Spleen (tissue), 11 donors: ENCODE measurements at regions not wholly inside any gene's neighbourhood (a gene's known extent, or its start where the extent isn't known, plus 50 kb on each side); places are given as distances from the start of the nearest gene placed in this dataset.

Experiments used
- DNase-seq: peaks from one replicate; pipeline ENCODE4 v3.0.0-alpha.2; 2020
- H3K27ac ChIP-seq, 8 donors: fragments of 200-600 bp; sonication (generic) in 7 of 8; 1 replicate in 4 of 8; 2 replicates in 4 of 8; pipeline versions ENCODE4 v1.5.0 to v1.8.0; 2016 to 2021; ENCODE audit warnings: inconsistent platforms in 4 of 8, mild to moderate bottlenecking in 4 of 8, moderate library complexity in 1 of 8
- H3K27me3 ChIP-seq, 7 donors: fragments of 200-600 bp; sonication (generic) in 6 of 7; replicated peaks in 1 of 7; 1 replicate in 4 of 7; 2 replicates in 3 of 7; pipeline versions ENCODE4 v1.5.0 to v1.8.0; 2016 to 2021; ENCODE audit warnings: inconsistent platforms in 3 of 7, mild to moderate bottlenecking in 1 of 7
- H3K36me3 ChIP-seq, 6 donors: fragments of 200-600 bp; sonication (generic) in 5 of 6; 1 replicate in 4 of 6; 2 replicates in 2 of 6; pipeline versions ENCODE4 v1.5.0 to v1.8.0; 2016 to 2021; ENCODE audit warnings: inconsistent platforms in 2 of 6
- H3K4me1 ChIP-seq, 6 donors: fragments of 200-600 bp; sonication (generic) in 5 of 6; 1 replicate in 3 of 6; 2 replicates in 3 of 6; pipeline versions ENCODE4 v1.5.0 to v1.8.0; 2016 to 2021; ENCODE audit warnings: inconsistent platforms in 3 of 6
- H3K4me3 ChIP-seq, 8 donors: fragments of 200-600 bp; sonication (generic) in 7 of 8; 1 replicate in 4 of 8; 2 replicates in 4 of 8; pipeline versions ENCODE4 v1.5.0 to v1.8.0; 2016 to 2021; ENCODE audit warnings: inconsistent platforms in 4 of 8, mild to moderate bottlenecking in 4 of 8, moderate library complexity in 2 of 8
- H3K9me3 ChIP-seq, 8 donors: fragments of 200-600 bp; sonication (generic) in 7 of 8; 1 replicate in 4 of 8; 2 replicates in 4 of 8; pipeline versions ENCODE4 v1.5.0 to v1.8.0; 2016 to 2021; ENCODE audit warnings: inconsistent platforms in 4 of 8
- POLR2A ChIP-seq, 3 donors: fragments of 450-650 bp; IDR thresholded peaks; one replicate each; pipeline ENCODE4 v1.5.1; 2017; ENCODE audit warnings: antibody characterized with exemption in 3 of 3, mild to moderate bottlenecking in 1 of 3
- POLR2AphosphoS5 ChIP-seq, 3 donors: sonication (generic); formaldehyde crosslinking; IDR thresholded peaks; one replicate each; pipeline ENCODE4 v1.5.1; 2017; ENCODE audit warnings: antibody characterized with exemption in 3 of 3
- WGBS, 5 donors: extraction: QIAGEN DNeasy Blood & Tissue Kit in 3 of 5; methylation state at CpG; one replicate each; pipeline versions ENCODE4 v1.1.5 to v1.1.7; 2013 to 2018; 5-methylcytosine and 5-hydroxymethylcytosine counted together
- intact Hi-C: fragments of 100-400 bp; cut with DNase I; formaldehyde crosslinking; loops from one replicate; pipeline ENCODE4 v1.15.0; 2023; ENCODE audit warnings: low total_unique reads
- TF ChIP-seq, protein P1 (sequence below), 11 experiments: fragments of 200-600 bp in 7 of 11; fragments of 450-650 bp in 4 of 11; sonication (generic) in 4 of 11; IDR thresholded peaks in 8 of 11; conservative IDR thresholded peaks in 3 of 11; 1 replicate in 7 of 11; 2 replicates in 4 of 11; pipeline versions ENCODE4 v1.4.0 to v1.8.0; 2016 to 2021; ENCODE audit warnings: antibody characterized with exemption in 11 of 11, inconsistent platforms in 4 of 11, mild to moderate bottlenecking in 1 of 11
- donor health status: healthy with polysubstance abuse.
- donor health status: DM: no; HTN: no; CAD: no; lungs with moderate emphysema.
- donor health status: DM: no; HTN: no; CAD: no.
- donor health status: Bipolar disorder and iron deficiency.
- donor health status: healthy.
- donor health status: DM: no; HTN: no; CAD: no.
- donor health status: DM: yes; HTN: yes; CAD: no.

DNA sequence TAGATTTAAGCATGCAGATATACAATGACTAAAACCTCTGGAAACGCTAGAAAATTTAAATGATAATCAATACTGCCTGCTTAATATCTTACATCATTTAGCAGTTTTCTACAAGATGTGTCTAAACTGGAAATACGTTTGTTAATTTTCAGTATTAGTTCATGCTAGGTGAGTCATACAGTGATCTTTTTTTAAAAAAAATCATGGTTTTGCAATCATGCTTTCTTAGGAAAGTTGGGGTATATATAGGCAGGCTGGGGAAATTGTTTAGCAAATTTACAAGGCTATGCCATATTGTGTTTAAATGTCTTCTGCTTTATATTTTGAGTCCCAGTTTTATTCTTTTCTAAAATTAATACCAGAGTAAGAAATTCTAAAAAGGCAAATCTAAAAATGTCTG lies 245.4 kb upstream of the SPRY2 start:
- DNase-seq: no peak
- no peaks in the 10 kb centered on the region for H3K27me3 ChIP-seq
- TF ChIP-seq, protein P1, sequence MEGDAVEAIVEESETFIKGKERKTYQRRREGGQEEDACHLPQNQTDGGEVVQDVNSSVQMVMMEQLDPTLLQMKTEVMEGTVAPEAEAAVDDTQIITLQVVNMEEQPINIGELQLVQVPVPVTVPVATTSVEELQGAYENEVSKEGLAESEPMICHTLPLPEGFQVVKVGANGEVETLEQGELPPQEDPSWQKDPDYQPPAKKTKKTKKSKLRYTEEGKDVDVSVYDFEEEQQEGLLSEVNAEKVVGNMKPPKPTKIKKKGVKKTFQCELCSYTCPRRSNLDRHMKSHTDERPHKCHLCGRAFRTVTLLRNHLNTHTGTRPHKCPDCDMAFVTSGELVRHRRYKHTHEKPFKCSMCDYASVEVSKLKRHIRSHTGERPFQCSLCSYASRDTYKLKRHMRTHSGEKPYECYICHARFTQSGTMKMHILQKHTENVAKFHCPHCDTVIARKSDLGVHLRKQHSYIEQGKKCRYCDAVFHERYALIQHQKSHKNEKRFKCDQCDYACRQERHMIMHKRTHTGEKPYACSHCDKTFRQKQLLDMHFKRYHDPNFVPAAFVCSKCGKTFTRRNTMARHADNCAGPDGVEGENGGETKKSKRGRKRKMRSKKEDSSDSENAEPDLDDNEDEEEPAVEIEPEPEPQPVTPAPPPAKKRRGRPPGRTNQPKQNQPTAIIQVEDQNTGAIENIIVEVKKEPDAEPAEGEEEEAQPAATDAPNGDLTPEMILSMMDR (IDR thresholded peaks at IDR 0.05 in 8 of 11, conservative IDR thresholded peaks at IDR 0.05 in 3 of 11): no peak
- no peak for TF ChIP-seq POLR2AphosphoS5 (IDR thresholded peaks at IDR 0.05)
- TF ChIP-seq POLR2A (IDR thresholded peaks at IDR 0.05): no peak
- no peak overlapping the region for H3K27ac ChIP-seq
- H3K4me1 ChIP-seq: no peaks in the 10 kb centered on the region
- H3K4me3 ChIP-seq: no peak overlapping the region
- intact Hi-C loops: no loop called here
- H3K36me3 ChIP-seq: no peaks in the 10 kb centered on the region
- 46 to 87% (median 63%) methylated on average over 2 of the region's 2 CpGs for WGBS, 5 donors
- peaks cover 0 to 7% (median 4%) of the 10 kb centered on the region in 8 donors for H3K9me3 ChIP-seq

DNA sequence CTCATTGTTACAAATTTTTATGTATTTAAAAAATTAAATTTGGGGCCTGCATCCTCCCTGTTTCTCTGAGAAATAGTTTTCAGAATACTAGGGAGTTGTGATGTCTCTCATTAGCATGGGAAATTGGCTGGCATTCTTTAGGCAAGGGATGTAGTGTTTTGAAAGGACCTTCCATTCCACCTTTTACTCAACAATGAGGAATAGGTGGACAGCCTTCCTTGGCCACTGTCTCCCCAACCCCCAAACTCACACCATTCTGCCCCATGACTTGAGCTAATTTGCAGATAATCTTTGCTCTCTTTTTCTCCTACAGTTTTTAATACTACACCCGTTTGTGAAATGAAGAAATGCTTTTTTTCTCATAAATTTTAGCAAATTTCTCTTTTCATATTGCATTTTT lies 244.6 kb upstream of the SPRY2 start:
- Histone ChIP-seq H3K9me3 (peaks cover 0 to 7% (median 4%) of the 10 kb centered on the region in 8 donors), H3K27me3 (no peaks in the 10 kb centered on the region), H3K4me1 (no peaks in the 10 kb centered on the region), H3K36me3 (no peaks in the 10 kb centered on the region), H3K4me3 (no peak overlapping the region), H3K27ac (no peak overlapping the region)
- intact Hi-C loops: no loop called here
- TF ChIP-seq POLR2AphosphoS5 (IDR thresholded peaks at IDR 0.05): no peak
- TF ChIP-seq, protein P1 (IDR thresholded peaks at IDR 0.05 in 8 of 11, conservative IDR thresholded peaks at IDR 0.05 in 3 of 11): no peak
- no peak for DNase-seq
- 83 to 97% (median 87%) methylated on average over 1 of the region's 1 CpG for WGBS, 5 donors

DNA sequence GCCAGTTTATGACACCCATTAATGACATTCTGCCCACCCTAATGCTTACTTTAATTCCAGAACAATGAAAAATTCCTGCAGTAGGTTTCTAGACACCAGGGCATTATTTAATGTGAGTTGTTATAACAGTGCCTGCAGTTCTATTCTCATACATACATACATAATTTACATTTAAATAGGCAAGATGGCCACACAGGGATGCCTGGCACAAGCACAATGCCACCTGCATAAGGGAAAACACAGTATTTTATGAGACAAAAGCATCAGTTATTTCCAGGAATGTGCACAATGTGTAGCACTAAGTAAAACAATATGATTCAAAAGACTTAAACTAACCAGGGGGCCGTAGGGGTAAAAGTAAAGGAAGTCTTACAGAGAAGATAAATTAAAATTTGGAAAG lies 243.9 kb upstream of the SPRY2 start:
- WGBS, 5 donors: 87 to 98% (median 95%) methylated on average over 1 of the region's 1 CpG
- Histone ChIP-seq H3K9me3 (peaks cover 0 to 7% (median 4%) of the 10 kb centered on the region in 8 donors), H3K4me3 (no peak overlapping the region), H3K27me3 (no peaks in the 10 kb centered on the region), H3K36me3 (no peaks in the 10 kb centered on the region), H3K4me1 (no peaks in the 10 kb centered on the region), H3K27ac (no peak overlapping the region)
- intact Hi-C loops: no loop called here
- no peak for DNase-seq
- TF ChIP-seq, protein P1 (IDR thresholded peaks at IDR 0.05 in 8 of 11, conservative IDR thresholded peaks at IDR 0.05 in 3 of 11): no peak
- no peak for TF ChIP-seq POLR2A (IDR thresholded peaks at IDR 0.05)
- TF ChIP-seq POLR2AphosphoS5 (IDR thresholded peaks at IDR 0.05): no peak

DNA sequence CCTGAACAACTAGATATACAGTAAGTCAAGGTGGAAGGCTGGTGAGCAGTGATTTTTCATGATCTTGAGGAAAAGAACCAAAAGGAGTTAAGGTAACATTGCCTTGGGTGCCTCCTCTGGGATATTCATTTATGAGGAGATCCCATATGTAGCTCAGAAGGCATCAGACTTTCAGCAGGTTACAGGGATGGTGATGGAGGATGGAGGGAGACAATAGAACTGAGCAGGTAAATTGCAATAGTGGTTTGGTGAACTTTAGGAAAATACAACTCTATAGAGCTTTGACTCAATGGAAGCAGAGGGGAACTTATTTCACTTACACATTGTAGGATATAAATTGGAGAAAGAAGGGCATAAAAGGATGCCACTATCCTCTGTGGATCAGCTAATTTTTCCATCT lies 243.4 kb upstream of the SPRY2 start:
- H3K27ac ChIP-seq: no peak overlapping the region
- no peaks in the 10 kb centered on the region for H3K4me1 ChIP-seq
- intact Hi-C loops: no loop called here
- H3K27me3 ChIP-seq: no peaks in the 10 kb centered on the region
- peaks cover 0 to 7% (median 4%) of the 10 kb centered on the region in 8 donors for H3K9me3 ChIP-seq
- H3K4me3 ChIP-seq: no peak overlapping the region
- no peak for TF ChIP-seq POLR2A (IDR thresholded peaks at IDR 0.05)
- no peak for TF ChIP-seq POLR2AphosphoS5 (IDR thresholded peaks at IDR 0.05)
- TF ChIP-seq, protein P1 (IDR thresholded peaks at IDR 0.05 in 8 of 11, conservative IDR thresholded peaks at IDR 0.05 in 3 of 11): no peak
- DNase-seq: no peak
- no peaks in the 10 kb centered on the region for H3K36me3 ChIP-seq
